ENCODE measurements at regions not wholly inside any gene's neighbourhood (a gene's known extent, or its start where the extent isn't known, plus 50 kb on each side); places are given as distances from the start of the nearest gene placed in this dataset.

DNA sequence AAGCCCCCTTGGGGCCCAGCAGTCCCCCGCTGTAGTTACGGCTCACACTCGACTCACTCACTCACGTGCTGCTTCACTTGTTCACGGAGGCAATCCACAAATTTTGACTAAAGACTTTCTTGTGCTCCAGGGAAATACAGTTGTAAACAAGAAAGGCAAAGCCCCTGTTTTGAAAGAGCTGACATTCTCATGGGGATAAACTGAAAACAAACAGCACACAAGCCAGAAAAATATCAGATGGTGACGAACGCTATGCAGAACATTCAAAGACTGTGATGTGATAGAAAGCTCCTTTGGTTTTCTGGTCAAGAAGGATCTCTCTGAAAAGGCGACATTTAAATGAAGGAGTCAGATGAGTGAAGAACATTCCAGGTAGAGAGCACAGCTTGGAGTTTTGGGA, 385.3 kb upstream of the SMIM21 start:
- TF ChIP-seq EZH2 (IDR thresholded peaks at IDR 0.05; ENCODE audit: low read depth, unreplicated experiment) (no peak), JUNB (IDR thresholded peaks at IDR 0.05; ENCODE audit: unreplicated experiment) (no peak), EZH2phosphoT487 (IDR thresholded peaks at IDR 0.05; ENCODE audit: unreplicated experiment) (no peak), CREB1 (CRISPR knock-in tag; IDR thresholded peaks at IDR 0.05; ENCODE audit: low read depth) (no peak), POLR2AphosphoS5 (IDR thresholded peaks at IDR 0.05; ENCODE audit: low read depth) (no peak), NANOG (IDR thresholded peaks at IDR 0.05; ENCODE audit: borderline replicate concordance) (no peak)
- TF ChIP-seq, protein P1, sequence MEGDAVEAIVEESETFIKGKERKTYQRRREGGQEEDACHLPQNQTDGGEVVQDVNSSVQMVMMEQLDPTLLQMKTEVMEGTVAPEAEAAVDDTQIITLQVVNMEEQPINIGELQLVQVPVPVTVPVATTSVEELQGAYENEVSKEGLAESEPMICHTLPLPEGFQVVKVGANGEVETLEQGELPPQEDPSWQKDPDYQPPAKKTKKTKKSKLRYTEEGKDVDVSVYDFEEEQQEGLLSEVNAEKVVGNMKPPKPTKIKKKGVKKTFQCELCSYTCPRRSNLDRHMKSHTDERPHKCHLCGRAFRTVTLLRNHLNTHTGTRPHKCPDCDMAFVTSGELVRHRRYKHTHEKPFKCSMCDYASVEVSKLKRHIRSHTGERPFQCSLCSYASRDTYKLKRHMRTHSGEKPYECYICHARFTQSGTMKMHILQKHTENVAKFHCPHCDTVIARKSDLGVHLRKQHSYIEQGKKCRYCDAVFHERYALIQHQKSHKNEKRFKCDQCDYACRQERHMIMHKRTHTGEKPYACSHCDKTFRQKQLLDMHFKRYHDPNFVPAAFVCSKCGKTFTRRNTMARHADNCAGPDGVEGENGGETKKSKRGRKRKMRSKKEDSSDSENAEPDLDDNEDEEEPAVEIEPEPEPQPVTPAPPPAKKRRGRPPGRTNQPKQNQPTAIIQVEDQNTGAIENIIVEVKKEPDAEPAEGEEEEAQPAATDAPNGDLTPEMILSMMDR (conservative IDR thresholded peaks at IDR 0.05; ENCODE audit: low read depth in 2 of 2): no peak
- TF ChIP-seq, protein P2, sequence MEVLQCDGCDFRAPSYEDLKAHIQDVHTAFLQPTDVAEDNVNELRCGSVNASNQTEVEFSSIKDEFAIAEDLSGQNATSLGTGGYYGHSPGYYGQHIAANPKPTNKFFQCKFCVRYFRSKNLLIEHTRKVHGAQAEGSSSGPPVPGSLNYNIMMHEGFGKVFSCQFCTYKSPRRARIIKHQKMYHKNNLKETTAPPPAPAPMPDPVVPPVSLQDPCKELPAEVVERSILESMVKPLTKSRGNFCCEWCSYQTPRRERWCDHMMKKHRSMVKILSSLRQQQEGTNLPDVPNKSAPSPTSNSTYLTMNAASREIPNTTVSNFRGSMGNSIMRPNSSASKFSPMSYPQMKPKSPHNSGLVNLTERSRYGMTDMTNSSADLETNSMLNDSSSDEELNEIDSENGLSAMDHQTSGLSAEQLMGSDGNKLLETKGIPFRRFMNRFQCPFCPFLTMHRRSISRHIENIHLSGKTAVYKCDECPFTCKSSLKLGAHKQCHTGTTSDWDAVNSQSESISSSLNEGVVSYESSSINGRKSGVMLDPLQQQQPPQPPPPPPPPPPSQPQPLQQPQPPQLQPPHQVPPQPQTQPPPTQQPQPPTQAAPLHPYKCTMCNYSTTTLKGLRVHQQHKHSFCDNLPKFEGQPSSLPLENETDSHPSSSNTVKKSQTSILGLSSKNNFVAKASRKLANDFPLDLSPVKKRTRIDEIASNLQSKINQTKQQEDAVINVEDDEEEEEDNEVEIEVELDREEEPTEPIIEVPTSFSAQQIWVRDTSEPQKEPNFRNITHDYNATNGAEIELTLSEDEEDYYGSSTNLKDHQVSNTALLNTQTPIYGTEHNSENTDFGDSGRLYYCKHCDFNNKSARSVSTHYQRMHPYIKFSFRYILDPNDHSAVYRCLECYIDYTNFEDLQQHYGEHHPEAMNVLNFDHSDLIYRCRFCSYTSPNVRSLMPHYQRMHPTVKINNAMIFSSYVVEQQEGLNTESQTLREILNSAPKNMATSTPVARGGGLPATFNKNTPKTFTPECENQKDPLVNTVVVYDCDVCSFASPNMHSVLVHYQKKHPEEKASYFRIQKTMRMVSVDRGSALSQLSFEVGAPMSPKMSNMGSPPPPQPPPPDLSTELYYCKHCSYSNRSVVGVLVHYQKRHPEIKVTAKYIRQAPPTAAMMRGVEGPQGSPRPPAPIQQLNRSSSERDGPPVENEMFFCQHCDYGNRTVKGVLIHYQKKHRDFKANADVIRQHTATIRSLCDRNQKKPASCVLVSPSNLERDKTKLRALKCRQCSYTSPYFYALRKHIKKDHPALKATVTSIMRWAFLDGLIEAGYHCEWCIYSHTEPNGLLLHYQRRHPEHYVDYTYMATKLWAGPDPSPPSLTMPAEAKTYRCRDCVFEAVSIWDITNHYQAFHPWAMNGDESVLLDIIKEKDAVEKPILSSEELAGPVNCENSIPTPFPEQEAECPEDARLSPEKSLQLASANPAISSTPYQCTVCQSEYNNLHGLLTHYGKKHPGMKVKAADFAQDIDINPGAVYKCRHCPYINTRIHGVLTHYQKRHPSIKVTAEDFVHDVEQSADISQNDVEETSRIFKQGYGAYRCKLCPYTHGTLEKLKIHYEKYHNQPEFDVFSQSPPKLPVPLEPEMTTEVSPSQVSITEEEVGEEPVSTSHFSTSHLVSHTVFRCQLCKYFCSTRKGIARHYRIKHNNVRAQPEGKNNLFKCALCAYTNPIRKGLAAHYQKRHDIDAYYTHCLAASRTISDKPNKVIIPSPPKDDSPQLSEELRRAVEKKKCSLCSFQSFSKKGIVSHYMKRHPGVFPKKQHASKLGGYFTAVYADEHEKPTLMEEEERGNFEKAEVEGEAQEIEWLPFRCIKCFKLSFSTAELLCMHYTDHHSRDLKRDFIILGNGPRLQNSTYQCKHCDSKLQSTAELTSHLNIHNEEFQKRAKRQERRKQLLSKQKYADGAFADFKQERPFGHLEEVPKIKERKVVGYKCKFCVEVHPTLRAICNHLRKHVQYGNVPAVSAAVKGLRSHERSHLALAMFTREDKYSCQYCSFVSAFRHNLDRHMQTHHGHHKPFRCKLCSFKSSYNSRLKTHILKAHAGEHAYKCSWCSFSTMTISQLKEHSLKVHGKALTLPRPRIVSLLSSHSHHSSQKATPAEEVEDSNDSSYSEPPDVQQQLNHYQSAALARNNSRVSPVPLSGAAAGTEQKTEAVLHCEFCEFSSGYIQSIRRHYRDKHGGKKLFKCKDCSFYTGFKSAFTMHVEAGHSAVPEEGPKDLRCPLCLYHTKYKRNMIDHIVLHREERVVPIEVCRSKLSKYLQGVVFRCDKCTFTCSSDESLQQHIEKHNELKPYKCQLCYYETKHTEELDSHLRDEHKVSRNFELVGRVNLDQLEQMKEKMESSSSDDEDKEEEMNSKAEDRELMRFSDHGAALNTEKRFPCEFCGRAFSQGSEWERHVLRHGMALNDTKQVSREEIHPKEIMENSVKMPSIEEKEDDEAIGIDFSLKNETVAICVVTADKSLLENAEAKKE (CRISPR knock-in tag; IDR thresholded peaks at IDR 0.05): no peak
- TF ChIP-seq, protein P3, sequence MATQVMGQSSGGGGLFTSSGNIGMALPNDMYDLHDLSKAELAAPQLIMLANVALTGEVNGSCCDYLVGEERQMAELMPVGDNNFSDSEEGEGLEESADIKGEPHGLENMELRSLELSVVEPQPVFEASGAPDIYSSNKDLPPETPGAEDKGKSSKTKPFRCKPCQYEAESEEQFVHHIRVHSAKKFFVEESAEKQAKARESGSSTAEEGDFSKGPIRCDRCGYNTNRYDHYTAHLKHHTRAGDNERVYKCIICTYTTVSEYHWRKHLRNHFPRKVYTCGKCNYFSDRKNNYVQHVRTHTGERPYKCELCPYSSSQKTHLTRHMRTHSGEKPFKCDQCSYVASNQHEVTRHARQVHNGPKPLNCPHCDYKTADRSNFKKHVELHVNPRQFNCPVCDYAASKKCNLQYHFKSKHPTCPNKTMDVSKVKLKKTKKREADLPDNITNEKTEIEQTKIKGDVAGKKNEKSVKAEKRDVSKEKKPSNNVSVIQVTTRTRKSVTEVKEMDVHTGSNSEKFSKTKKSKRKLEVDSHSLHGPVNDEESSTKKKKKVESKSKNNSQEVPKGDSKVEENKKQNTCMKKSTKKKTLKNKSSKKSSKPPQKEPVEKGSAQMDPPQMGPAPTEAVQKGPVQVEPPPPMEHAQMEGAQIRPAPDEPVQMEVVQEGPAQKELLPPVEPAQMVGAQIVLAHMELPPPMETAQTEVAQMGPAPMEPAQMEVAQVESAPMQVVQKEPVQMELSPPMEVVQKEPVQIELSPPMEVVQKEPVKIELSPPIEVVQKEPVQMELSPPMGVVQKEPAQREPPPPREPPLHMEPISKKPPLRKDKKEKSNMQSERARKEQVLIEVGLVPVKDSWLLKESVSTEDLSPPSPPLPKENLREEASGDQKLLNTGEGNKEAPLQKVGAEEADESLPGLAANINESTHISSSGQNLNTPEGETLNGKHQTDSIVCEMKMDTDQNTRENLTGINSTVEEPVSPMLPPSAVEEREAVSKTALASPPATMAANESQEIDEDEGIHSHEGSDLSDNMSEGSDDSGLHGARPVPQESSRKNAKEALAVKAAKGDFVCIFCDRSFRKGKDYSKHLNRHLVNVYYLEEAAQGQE (IDR thresholded peaks at IDR 0.05; ENCODE audit: unreplicated experiment): no peak
- TF ChIP-seq, protein P4, sequence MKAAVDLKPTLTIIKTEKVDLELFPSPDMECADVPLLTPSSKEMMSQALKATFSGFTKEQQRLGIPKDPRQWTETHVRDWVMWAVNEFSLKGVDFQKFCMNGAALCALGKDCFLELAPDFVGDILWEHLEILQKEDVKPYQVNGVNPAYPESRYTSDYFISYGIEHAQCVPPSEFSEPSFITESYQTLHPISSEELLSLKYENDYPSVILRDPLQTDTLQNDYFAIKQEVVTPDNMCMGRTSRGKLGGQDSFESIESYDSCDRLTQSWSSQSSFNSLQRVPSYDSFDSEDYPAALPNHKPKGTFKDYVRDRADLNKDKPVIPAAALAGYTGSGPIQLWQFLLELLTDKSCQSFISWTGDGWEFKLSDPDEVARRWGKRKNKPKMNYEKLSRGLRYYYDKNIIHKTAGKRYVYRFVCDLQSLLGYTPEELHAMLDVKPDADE (IDR thresholded peaks at IDR 0.05): no peak

Data from GM23338 (cell line).